Endothelial cell of umbilical vein (primary cell): ENCODE measurements at regions not wholly inside any gene's neighbourhood (a gene's known extent, or its start where the extent isn't known, plus 50 kb on each side); places are given as distances from the start of the nearest gene placed in this dataset.

Experiments
- CTCF ChIP-seq, 2 donors: IDR thresholded peaks; 1 replicate in 1 of 2; 2 replicates in 1 of 2; pipeline ENCODE4 v1.5.1; 2011; ENCODE audit warnings: low read length in 2 of 2, mild to moderate bottlenecking in 2 of 2, moderate library complexity in 2 of 2, control low read depth in 1 of 2, inconsistent platforms in 1 of 2, low read depth in 1 of 2; ENCODE audit not compliant: insufficient read depth in 1 of 2; ENCODE audit errors: extremely low read depth in 1 of 2
- POLR2A ChIP-seq: IDR thresholded peaks from 2 replicates; pipeline ENCODE4 v1.6.1; 2012; ENCODE audit warnings: low read depth, mild to moderate bottlenecking, control low read depth, low read length

GRCh38 chr1:68347415-68347814 is 102.3 kb downstream of the RPE65 start:
- TF ChIP-seq CTCF (IDR thresholded peaks at IDR 0.05; ENCODE audit: extremely low read depth in 1 of 2, insufficient read depth in 1 of 2, low read depth in 1 of 2, low read length in 2 of 2) (no peak), POLR2A (no peak)
